IPS-20b (cell line): ENCODE measurements at regions not wholly inside any gene's neighbourhood (a gene's known extent, or its start where the extent isn't known, plus 50 kb on each side); places are given as distances from the start of the nearest gene placed in this dataset.
"Not testable (repeated sequence)": the region's sequence is repeated elsewhere in the genome, so short reads cannot be mapped to it uniquely, and the experiment has no call there.

Source experiments
- H3K27ac ChIP-seq: one replicate; pipeline ENCODE4 v1.5.1; 2013; ENCODE audit warnings: low read length
- H3K27me3 ChIP-seq: 2 replicates; pipeline ENCODE4 v1.6.1; 2013; ENCODE audit warnings: mild to moderate bottlenecking, low read length, inconsistent platforms; ENCODE audit not compliant: insufficient read depth
- H3K36me3 ChIP-seq: 2 replicates; pipeline ENCODE4 v1.6.1; 2013; ENCODE audit warnings: low read depth, mild to moderate bottlenecking, inconsistent platforms, low read length, moderate library complexity; ENCODE audit not compliant: insufficient read depth
- H3K4me1 ChIP-seq: 2 replicates; pipeline ENCODE4 v1.6.1; 2013; ENCODE audit warnings: mild to moderate bottlenecking, control low read depth, inconsistent platforms, low read length, moderate library complexity; ENCODE audit not compliant: insufficient read depth
- H3K4me3 ChIP-seq: 2 replicates; pipeline ENCODE4 v1.5.1; 2013; ENCODE audit warnings: mild to moderate bottlenecking, low read length, inconsistent platforms
- H3K9ac ChIP-seq: 2 replicates; pipeline ENCODE4 v1.6.1; 2013; ENCODE audit warnings: low read depth, mild to moderate bottlenecking, inconsistent platforms, low read length, moderate library complexity
- H3K9me3 ChIP-seq: 2 replicates; pipeline ENCODE4 v1.6.1; 2013; ENCODE audit warnings: mild to moderate bottlenecking, low read depth, low read length, inconsistent platforms; ENCODE audit not compliant: insufficient read depth

DNA sequence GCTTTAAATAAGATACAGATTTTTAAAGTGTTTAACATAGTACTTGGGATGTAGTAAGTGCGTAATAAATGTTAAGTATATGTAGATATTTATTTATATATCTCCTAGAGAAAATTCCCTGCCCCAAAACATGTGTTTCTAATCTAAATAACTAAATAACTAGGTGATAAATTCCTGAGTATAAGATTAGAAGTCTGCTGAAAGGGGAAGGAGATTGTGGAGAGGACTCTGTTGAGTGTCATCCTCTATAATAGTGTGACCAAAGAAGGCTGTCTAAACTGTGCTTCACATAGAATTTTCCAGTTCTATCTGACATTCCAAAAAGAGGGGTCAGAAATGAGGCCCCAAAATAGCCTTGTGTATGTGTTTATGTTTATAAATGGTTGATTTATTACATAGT is 590.5 kb upstream of the ADAMTS5 start:
- H3K36me3 ChIP-seq = no peaks in the 10 kb centered on the region
- no peak overlapping the region for H3K4me3 ChIP-seq
- no peak overlapping the region for H3K9ac ChIP-seq
- no peak overlapping the region for H3K27ac ChIP-seq
- no peaks in the 10 kb centered on the region for H3K4me1 ChIP-seq
- H3K27me3 ChIP-seq = no peaks in the 10 kb centered on the region
- peaks cover 10% of the 10 kb centered on the region; the same call in 1 of the 2 replicates for H3K9me3 ChIP-seq

DNA sequence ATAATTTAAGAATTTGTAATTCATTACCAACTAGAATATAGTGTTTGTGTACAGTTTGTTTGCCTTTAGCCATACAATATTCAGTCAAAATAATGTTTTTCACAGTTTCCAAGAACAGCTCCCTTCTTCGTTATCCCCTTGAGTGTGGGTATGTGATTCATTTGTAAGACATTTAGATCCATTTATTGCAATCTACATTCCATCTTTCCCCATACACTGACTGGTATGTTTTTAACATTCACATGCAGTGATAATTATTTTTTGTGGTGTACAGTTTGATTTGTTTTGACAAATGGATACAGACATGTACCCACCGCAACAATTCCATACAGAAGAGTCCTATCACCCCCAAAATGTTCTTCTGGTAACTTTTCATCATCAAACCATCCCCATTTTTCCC is 589.1 kb upstream of the ADAMTS5 start:
- H3K4me3 ChIP-seq = no peak overlapping the region
- no peaks in the 10 kb centered on the region for H3K36me3 ChIP-seq
- H3K4me1 ChIP-seq = no peaks in the 10 kb centered on the region
- H3K9me3 ChIP-seq = peaks cover 20% of the 10 kb centered on the region; the same call in 1 of the 2 replicates
- no peak overlapping the region for H3K9ac ChIP-seq
- H3K27ac ChIP-seq = no peak overlapping the region
- H3K27me3 ChIP-seq = no peaks in the 10 kb centered on the region

DNA sequence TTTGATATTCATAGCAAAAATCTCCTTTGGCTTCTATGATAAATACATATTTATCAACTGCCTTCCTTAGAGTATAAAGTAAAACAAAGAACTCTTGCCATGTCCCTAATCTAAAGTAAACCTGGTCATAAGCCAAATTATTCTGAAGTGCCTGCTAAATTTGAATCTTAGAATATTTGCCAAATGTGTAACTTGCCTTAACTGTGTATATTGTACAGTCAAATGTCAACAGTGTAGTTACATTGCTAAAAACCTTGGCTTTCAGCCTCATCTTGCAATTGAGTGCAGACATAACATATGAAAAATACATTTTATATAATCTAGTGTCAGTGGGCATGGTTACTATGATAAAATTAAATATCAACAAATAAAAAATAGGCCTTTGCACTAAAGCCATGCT is 583.4 kb upstream of the ADAMTS5 start:
- Histone ChIP-seq H3K27me3 (no peaks in the 10 kb centered on the region), H3K9me3 (peaks cover 20% of the 10 kb centered on the region; the same call in 1 of the 2 replicates), H3K36me3 (no peaks in the 10 kb centered on the region)

GRCh38 chr21:27548486-27548885 is 581.6 kb upstream of the ADAMTS5 start:
- Histone ChIP-seq H3K4me1 (no peaks in the 10 kb centered on the region), H3K36me3 (no peaks in the 10 kb centered on the region), H3K4me3 (no peak overlapping the region), H3K9me3 (peaks cover 20% of the 10 kb centered on the region; the same call in 1 of the 2 replicates), H3K9ac (no peak overlapping the region), H3K27me3 (no peaks in the 10 kb centered on the region), H3K27ac (no peak overlapping the region)

More for the DNA sequence above, 583.4 kb upstream of the ADAMTS5 start:
- H3K27ac ChIP-seq = no peak overlapping the region
- H3K4me3 ChIP-seq = no peak overlapping the region
- no peak overlapping the region for H3K9ac ChIP-seq
- H3K4me1 ChIP-seq = no peaks in the 10 kb centered on the region

- Histone ChIP-seq H3K9me3 (no peaks in the 10 kb centered on the region), H3K9ac (no peak overlapping the region), H3K27ac (no peak overlapping the region), H3K4me1 (no peaks in the 10 kb centered on the region), H3K27me3 (no peaks in the 10 kb centered on the region), H3K36me3 (no peaks in the 10 kb centered on the region), H3K4me3 (no peak overlapping the region)
Observed at GRCh38 chr21:27545754-27546349, 579.0 kb upstream of the ADAMTS5 start.

DNA sequence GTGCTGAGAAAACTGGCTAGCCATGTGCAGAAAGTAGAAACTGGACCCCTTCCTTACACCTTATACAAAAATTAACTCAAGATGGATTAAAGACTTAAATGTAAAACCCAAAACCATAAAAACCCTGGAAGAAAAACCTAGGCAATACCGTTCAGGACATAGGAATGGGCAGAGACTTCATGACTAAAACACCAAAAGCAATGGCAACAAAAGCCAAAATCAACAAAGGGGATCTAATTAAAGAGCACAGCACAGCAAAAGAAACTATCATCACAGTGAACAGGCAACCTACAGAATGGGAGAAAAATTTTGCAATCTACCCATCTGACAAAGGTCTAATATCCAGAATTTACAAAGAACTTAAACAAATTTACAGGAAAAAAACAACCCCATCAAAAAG is 575.2 kb upstream of the ADAMTS5 start:
- not testable (repeated sequence) for H3K9me3 ChIP-seq, H3K27me3 ChIP-seq, H3K36me3 ChIP-seq, H3K4me3 ChIP-seq, H3K9ac ChIP-seq, H3K4me1 ChIP-seq, H3K27ac ChIP-seq

DNA sequence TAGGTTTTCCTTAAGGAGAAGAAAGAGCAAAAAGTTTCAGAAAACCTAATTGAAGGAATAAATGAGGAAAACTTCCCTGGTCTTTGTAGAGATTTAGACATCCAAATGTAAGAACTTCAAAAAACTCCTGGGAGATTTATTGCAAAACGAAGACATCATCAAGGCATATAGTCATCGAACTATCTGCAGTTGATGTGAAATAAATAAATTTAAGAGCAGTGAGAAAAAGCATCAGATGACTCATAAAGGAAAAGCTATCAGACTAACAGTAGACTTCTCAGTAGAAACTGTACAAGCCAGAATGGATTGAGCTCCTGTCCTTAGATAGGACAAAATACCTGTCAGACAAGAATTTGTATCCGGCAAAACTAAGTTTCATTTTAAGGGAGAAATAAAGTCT is 569.4 kb upstream of the ADAMTS5 start:
- Histone ChIP-seq H3K4me3 (no peak overlapping the region), H3K36me3 (no peaks in the 10 kb centered on the region), H3K9ac (no peak overlapping the region), H3K27me3 (no peaks in the 10 kb centered on the region), H3K4me1 (no peaks in the 10 kb centered on the region), H3K9me3 (no peaks in the 10 kb centered on the region), H3K27ac (no peak overlapping the region)

- no peaks in the 10 kb centered on the region for H3K9me3 ChIP-seq
- no peaks in the 10 kb centered on the region for H3K36me3 ChIP-seq
- H3K27ac ChIP-seq = no peak overlapping the region
- H3K9ac ChIP-seq = no peak overlapping the region
- H3K4me1 ChIP-seq = no peaks in the 10 kb centered on the region
- H3K27me3 ChIP-seq = no peaks in the 10 kb centered on the region
- no peak overlapping the region for H3K4me3 ChIP-seq
Observed at GRCh38 chr21:27535188-27535587, 568.3 kb upstream of the ADAMTS5 start.

GRCh38 chr21:27534206-27534605 is 567.3 kb upstream of the ADAMTS5 start:
- no peaks in the 10 kb centered on the region for H3K36me3 ChIP-seq
- no peaks in the 10 kb centered on the region for H3K4me1 ChIP-seq
- H3K9ac ChIP-seq = no peak overlapping the region
- no peaks in the 10 kb centered on the region for H3K9me3 ChIP-seq
- H3K27ac ChIP-seq = no peak overlapping the region
- H3K27me3 ChIP-seq = no peaks in the 10 kb centered on the region
- no peak overlapping the region for H3K4me3 ChIP-seq

- no peak overlapping the region for H3K4me3 ChIP-seq
- H3K4me1 ChIP-seq = no peaks in the 10 kb centered on the region
- H3K9ac ChIP-seq = no peak overlapping the region
- H3K27ac ChIP-seq = no peak overlapping the region
- no peaks in the 10 kb centered on the region for H3K9me3 ChIP-seq
- no peaks in the 10 kb centered on the region for H3K27me3 ChIP-seq
- no peaks in the 10 kb centered on the region for H3K36me3 ChIP-seq
Observed at GRCh38 chr21:27532076-27532475, 565.2 kb upstream of the ADAMTS5 start.

GRCh38 chr21:27528697-27529096 is 561.8 kb upstream of the ADAMTS5 start:
- H3K4me1 ChIP-seq = no peaks in the 10 kb centered on the region
- no peak overlapping the region for H3K27ac ChIP-seq
- no peaks in the 10 kb centered on the region for H3K36me3 ChIP-seq
- no peak overlapping the region for H3K4me3 ChIP-seq
- H3K27me3 ChIP-seq = no peaks in the 10 kb centered on the region
- no peaks in the 10 kb centered on the region for H3K9me3 ChIP-seq
- H3K9ac ChIP-seq = no peak overlapping the region

DNA sequence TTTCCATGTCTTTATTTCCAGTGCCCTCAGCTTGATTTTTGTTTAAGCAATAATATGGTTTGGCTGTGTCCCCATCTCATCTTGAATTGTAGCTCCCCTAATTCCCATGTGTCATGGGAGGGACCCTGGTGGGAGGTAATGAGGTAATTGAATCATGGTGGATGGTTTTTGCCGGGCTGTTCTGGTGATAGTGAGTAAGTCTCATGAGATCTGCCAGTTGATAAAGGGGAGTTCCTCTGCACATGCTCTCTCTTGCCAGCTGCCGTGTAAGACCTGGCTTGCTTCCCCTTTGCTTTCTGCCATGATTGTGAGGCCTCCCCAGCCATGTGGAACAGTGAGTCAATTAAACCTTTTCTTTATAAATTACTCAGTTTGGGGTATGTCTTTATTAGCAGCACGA is 559.6 kb upstream of the ADAMTS5 start:
- no peaks in the 10 kb centered on the region for H3K9me3 ChIP-seq
- H3K9ac ChIP-seq = no peak overlapping the region
- H3K4me1 ChIP-seq = no peaks in the 10 kb centered on the region
- H3K36me3 ChIP-seq = no peaks in the 10 kb centered on the region
- no peaks in the 10 kb centered on the region for H3K27me3 ChIP-seq
- H3K27ac ChIP-seq = no peak overlapping the region
- no peak overlapping the region for H3K4me3 ChIP-seq
